ENCODE measurements at regions not wholly inside any gene's neighbourhood (a gene's known extent, or its start where the extent isn't known, plus 50 kb on each side); places are given as distances from the start of the nearest gene placed in this dataset.

GRCh38 chr1:81023187-81023724 lies 777.5 kb upstream of the ADGRL2 start:
- no peak for DNase-seq
- H3K4me1 ChIP-seq = no peaks in the 10 kb centered on the region
- intact Hi-C loops (cut with DNase I) = no loop called here
- WGBS, 2 donors = 93% methylated on average over 5 of the region's 5 CpGs
- no peaks in the 10 kb centered on the region for H3K27me3 ChIP-seq
- H3K27ac ChIP-seq = no peak overlapping the region
- no peaks in the 10 kb centered on the region for H3K36me3 ChIP-seq
- ATAC-seq = no peak
- TF ChIP-seq CTCF (IDR thresholded peaks at IDR 0.05) = no peak
- no peaks in the 10 kb centered on the region for H3K9me3 ChIP-seq
- H3K4me3 ChIP-seq = no peak overlapping the region

- H3K4me1 ChIP-seq = no peaks in the 10 kb centered on the region
- DNase-seq (no peak), ATAC-seq (no peak)
- no peak overlapping the region for H3K4me3 ChIP-seq
- H3K27ac ChIP-seq = no peak overlapping the region
- no peaks in the 10 kb centered on the region for H3K36me3 ChIP-seq
- intact Hi-C loops (cut with DNase I) = no loop called here
- H3K27me3 ChIP-seq = no peaks in the 10 kb centered on the region
- peak in 7 of 9 donors; percentile 7 to 26 (median 17) for TF ChIP-seq CTCF (IDR thresholded peaks at IDR 0.05)
- no peaks in the 10 kb centered on the region for H3K9me3 ChIP-seq
- 45 to 55% methylated on average over 1 of the region's 1 CpG for WGBS, 2 donors
Observed at GRCh38 chr1:81021134-81021533, 779.6 kb upstream of the ADGRL2 start.

GRCh38 chr1:81020506-81020905 lies 780.2 kb upstream of the ADGRL2 start:
- ATAC-seq (no peak), DNase-seq (no peak)
- no peaks in the 10 kb centered on the region for H3K4me1 ChIP-seq
- H3K36me3 ChIP-seq = no peaks in the 10 kb centered on the region
- H3K27ac ChIP-seq = no peak overlapping the region
- intact Hi-C loops (cut with DNase I) = no loop called here
- H3K9me3 ChIP-seq = no peaks in the 10 kb centered on the region
- TF ChIP-seq CTCF (IDR thresholded peaks at IDR 0.05) = no peak
- no peaks in the 10 kb centered on the region for H3K27me3 ChIP-seq
- 83 to 87% methylated on average over 1 of the region's 1 CpG for WGBS, 2 donors
- H3K4me3 ChIP-seq = no peak overlapping the region

GRCh38 chr1:81010126-81010525 lies 790.6 kb upstream of the ADGRL2 start:
- no peak overlapping the region for H3K4me3 ChIP-seq
- whole genome bisulfite sequencing, 2 donors = 80% methylated on average over 3 of the region's 3 CpGs
- H3K27me3 ChIP-seq = no peaks in the 10 kb centered on the region
- intact Hi-C loops (cut with DNase I) = no loop called here
- ATAC-seq (no peak), DNase-seq (no peak)
- no peaks in the 10 kb centered on the region for H3K9me3 ChIP-seq
- no peaks in the 10 kb centered on the region for H3K4me1 ChIP-seq
- H3K27ac ChIP-seq = no peak overlapping the region
- no peak for TF ChIP-seq CTCF (IDR thresholded peaks at IDR 0.05)
- no peaks in the 10 kb centered on the region for H3K36me3 ChIP-seq
